Karpas-422 (cell line): ENCODE measurements at regions not wholly inside any gene's neighbourhood (a gene's known extent, or its start where the extent isn't known, plus 50 kb on each side); places are given as distances from the start of the nearest gene placed in this dataset.

Source experiments
- DNase-seq: peaks from one replicate; pipeline ENCODE4 v3.0.0-alpha.2; 2015
- H2AFZ ChIP-seq: fragments of 200-600 bp; sonication (generic); 2 replicates; pipeline ENCODE4 v1.6.1; 2014; ENCODE audit warnings: antibody characterized with exemption, low read length, mixed read lengths
- H3K27ac ChIP-seq: fragments of 200-600 bp; sonication (generic); 2 replicates; pipeline ENCODE4 v1.5.1; 2014; ENCODE audit warnings: mild to moderate bottlenecking, low read length, moderate library complexity
- H3K27me3 ChIP-seq: fragments of 200-600 bp; sonication (generic); 2 replicates; pipeline ENCODE4 v1.6.1; 2014; ENCODE audit warnings: low read length, mixed read lengths
- H3K36me3 ChIP-seq: fragments of 200-600 bp; sonication (generic); 2 replicates; pipeline ENCODE4 v1.6.1; 2014; ENCODE audit warnings: low read length, mixed read lengths; ENCODE audit not compliant: insufficient read depth
- H3K4me1 ChIP-seq: fragments of 200-600 bp; sonication (generic); 2 replicates; pipeline ENCODE4 v1.6.1; 2014; ENCODE audit warnings: mild to moderate bottlenecking, low read length, mixed read lengths
- H3K4me2 ChIP-seq: fragments of 200-600 bp; sonication (generic); 2 replicates; pipeline ENCODE4 v1.6.1; 2014; ENCODE audit warnings: low read length, low read depth, mild to moderate bottlenecking; ENCODE audit not compliant: poor library complexity, severe bottlenecking
- H3K4me3 ChIP-seq: fragments of 200-600 bp; sonication (generic); 2 replicates; pipeline ENCODE4 v1.5.1; 2014; ENCODE audit warnings: mild to moderate bottlenecking, antibody characterized with exemption, low read length, mixed read lengths
- H3K79me2 ChIP-seq: fragments of 200-600 bp; sonication (generic); 2 replicates; pipeline ENCODE4 v1.6.1; 2014; ENCODE audit warnings: mild to moderate bottlenecking, low read length, mixed read lengths
- H3K9ac ChIP-seq: fragments of 200-600 bp; sonication (generic); 2 replicates; pipeline ENCODE4 v1.6.0; 2014; ENCODE audit warnings: low read length
- H3K9me2 ChIP-seq: fragments of 200-600 bp; sonication (generic), shearing (Covaris generic); replicated peaks from 2 replicates; pipeline ENCODE4 v1.6.0; 2014; ENCODE audit warnings: mild to moderate bottlenecking, low read length, moderate library complexity; ENCODE audit not compliant: insufficient read depth
- H3K9me3 ChIP-seq: fragments of 300-700, 200-600 bp; sonication (generic); 2 replicates; pipeline ENCODE4 v1.6.1; 2014; ENCODE audit warnings: low read length, mixed read lengths
- H4K20me1 ChIP-seq: fragments of 200-600 bp; sonication (generic); 2 replicates; pipeline ENCODE4 v1.6.1; 2014; ENCODE audit warnings: mild to moderate bottlenecking, antibody characterized with exemption, low read length, low read depth; ENCODE audit not compliant: insufficient read depth

- no peaks in the 10 kb centered on the region for H3K9me2 ChIP-seq
- no peak overlapping the region for H3K4me2 ChIP-seq
- H3K27ac ChIP-seq, result no peak overlapping the region
These were observed 110.6 kb downstream of the PLEKHG1 start for GRCh38 chr6:150710236-150710635.

GRCh38 chr6:150711061-150711460 lies 111.4 kb downstream of the PLEKHG1 start:
- no peaks in the 10 kb centered on the region for H3K9me3 ChIP-seq
- H3K9me2 ChIP-seq, result no peaks in the 10 kb centered on the region
- no peak overlapping the region for H3K27ac ChIP-seq
- no peaks in the 10 kb centered on the region for H3K36me3 ChIP-seq
- H3K4me3 ChIP-seq, result no peak overlapping the region
- no peak overlapping the region for H3K9ac ChIP-seq
- H3K79me2 ChIP-seq, result peaks cover 89% of the 10 kb centered on the region
- H4K20me1 ChIP-seq, result peaks cover 26% of the 10 kb centered on the region
- H3K4me2 ChIP-seq, result no peak overlapping the region
- H3K27me3 ChIP-seq, result no peaks in the 10 kb centered on the region
- no peak for DNase-seq
- peaks cover 12% of the 10 kb centered on the region for H3K4me1 ChIP-seq
- H2AFZ ChIP-seq, result no peak overlapping the region

More at GRCh38 chr6:150710236-150710635, 110.6 kb downstream of the PLEKHG1 start:
- Histone ChIP-seq H3K9me3 (no peaks in the 10 kb centered on the region), H4K20me1 (peaks cover 25% of the 10 kb centered on the region), H3K79me2 (peaks cover 96% of the 10 kb centered on the region), H3K9ac (no peak overlapping the region), H3K36me3 (no peaks in the 10 kb centered on the region), H2AFZ (no peak overlapping the region), H3K4me1 (peaks cover 13% of the 10 kb centered on the region), H3K27me3 (no peaks in the 10 kb centered on the region), H3K4me3 (no peak overlapping the region)
- no peak for DNase-seq

GRCh38 chr6:150711584-150712504 lies 112.2 kb downstream of the PLEKHG1 start:
- Histone ChIP-seq H3K27me3 (no peaks in the 10 kb centered on the region), H3K4me1 (peaks cover 16% of the 10 kb centered on the region), H3K36me3 (no peaks in the 10 kb centered on the region; the same call in 1 of the 2 replicates), H3K4me2 (no peak overlapping the region), H3K79me2 (peaks cover 90% of the 10 kb centered on the region), H2AFZ (no peak overlapping the region), H3K27ac (peak overlapping the region; percentile 8; the same call in 1 of the 2 replicates), H3K9me2 (no peaks in the 10 kb centered on the region), H3K4me3 (no peak overlapping the region), H3K9ac (no peak overlapping the region), H4K20me1 (peaks cover 31% of the 10 kb centered on the region), H3K9me3 (no peaks in the 10 kb centered on the region)
- DNase-seq, result no peak

GRCh38 chr6:150712505-150713252 lies 113.0 kb downstream of the PLEKHG1 start:
- H3K27me3 ChIP-seq, result no peaks in the 10 kb centered on the region

GRCh38 chr6:150713487-150713886 lies 113.8 kb downstream of the PLEKHG1 start:
- no peaks in the 10 kb centered on the region; the same call in 1 of the 2 replicates for H3K36me3 ChIP-seq
- H3K27me3 ChIP-seq, result no peaks in the 10 kb centered on the region
- no peaks in the 10 kb centered on the region for H3K9me3 ChIP-seq
- H3K79me2 ChIP-seq, result peaks cover 86% of the 10 kb centered on the region
- H3K27ac ChIP-seq, result no peak overlapping the region
- no peak overlapping the region for H3K4me3 ChIP-seq
- H3K9ac ChIP-seq, result no peak overlapping the region
- DNase-seq, result no peak
- no peak overlapping the region for H2AFZ ChIP-seq
- H3K4me2 ChIP-seq, result no peak overlapping the region
- no peaks in the 10 kb centered on the region for H3K9me2 ChIP-seq
- H3K4me1 ChIP-seq, result peaks cover 18% of the 10 kb centered on the region
- peaks cover 25% of the 10 kb centered on the region for H4K20me1 ChIP-seq

More at GRCh38 chr6:150712505-150713252, 113.0 kb downstream of the PLEKHG1 start:
- peaks cover 31% of the 10 kb centered on the region for H4K20me1 ChIP-seq
- H3K4me2 ChIP-seq, result no peak overlapping the region
- no peak overlapping the region for H2AFZ ChIP-seq
- H3K9me3 ChIP-seq, result no peaks in the 10 kb centered on the region
- H3K27ac ChIP-seq, result no peak overlapping the region
- H3K4me1 ChIP-seq, result peaks cover 15% of the 10 kb centered on the region
- peaks cover 91% of the 10 kb centered on the region for H3K79me2 ChIP-seq
- H3K36me3 ChIP-seq, result no peaks in the 10 kb centered on the region; the same call in 1 of the 2 replicates
- no peak overlapping the region for H3K4me3 ChIP-seq
- no peak for DNase-seq
- no peak overlapping the region for H3K9ac ChIP-seq
- H3K9me2 ChIP-seq, result no peaks in the 10 kb centered on the region

GRCh38 chr6:150713931-150714330 lies 114.2 kb downstream of the PLEKHG1 start:
- peaks cover 86% of the 10 kb centered on the region for H3K79me2 ChIP-seq
- H2AFZ ChIP-seq, result no peak overlapping the region
- no peak overlapping the region for H3K4me2 ChIP-seq
- peaks cover 22% of the 10 kb centered on the region for H3K4me1 ChIP-seq
- H4K20me1 ChIP-seq, result peaks cover 25% of the 10 kb centered on the region
- no peaks in the 10 kb centered on the region for H3K9me2 ChIP-seq
- H3K4me3 ChIP-seq, result no peak overlapping the region
- H3K27me3 ChIP-seq, result no peaks in the 10 kb centered on the region
- no peaks in the 10 kb centered on the region; the same call in 1 of the 2 replicates for H3K36me3 ChIP-seq
- DNase-seq, result no peak
- H3K9me3 ChIP-seq, result no peaks in the 10 kb centered on the region
- no peak overlapping the region for H3K27ac ChIP-seq
- no peak overlapping the region for H3K9ac ChIP-seq

GRCh38 chr6:150715133-150715532 lies 115.4 kb downstream of the PLEKHG1 start:
- H3K4me3 ChIP-seq, result no peak overlapping the region
- no peaks in the 10 kb centered on the region for H3K9me3 ChIP-seq
- H3K4me1 ChIP-seq, result peaks cover 34% of the 10 kb centered on the region
- no peak overlapping the region for H3K4me2 ChIP-seq
- H3K27me3 ChIP-seq, result no peaks in the 10 kb centered on the region
- H3K79me2 ChIP-seq, result peaks cover 80% of the 10 kb centered on the region
- H3K9ac ChIP-seq, result no peak overlapping the region
- no peak overlapping the region for H2AFZ ChIP-seq
- peaks cover 20% of the 10 kb centered on the region for H4K20me1 ChIP-seq
- no peaks in the 10 kb centered on the region for H3K9me2 ChIP-seq
- H3K27ac ChIP-seq, result no peak overlapping the region
- DNase-seq, result no peak
- no peaks in the 10 kb centered on the region; the same call in 1 of the 2 replicates for H3K36me3 ChIP-seq

GRCh38 chr6:150717419-150717818 lies 117.7 kb downstream of the PLEKHG1 start:
- Histone ChIP-seq H3K27me3 (no peaks in the 10 kb centered on the region), H3K9me3 (no peaks in the 10 kb centered on the region), H4K20me1 (peaks cover 20% of the 10 kb centered on the region), H3K9ac (no peak overlapping the region), H2AFZ (no peak overlapping the region), H3K27ac (no peak overlapping the region), H3K4me1 (peaks cover 57% of the 10 kb centered on the region), H3K36me3 (no peaks in the 10 kb centered on the region; the same call in 1 of the 2 replicates), H3K9me2 (no peaks in the 10 kb centered on the region), H3K4me3 (no peak overlapping the region), H3K4me2 (no peak overlapping the region), H3K79me2 (peaks cover 74% of the 10 kb centered on the region)
- no peak for DNase-seq
